GM19468 (cell line): ENCODE measurements at regions not wholly inside any gene's neighbourhood (a gene's known extent, or its start where the extent isn't known, plus 50 kb on each side); places are given as distances from the start of the nearest gene placed in this dataset.

Source experiments
- ATAC-seq: cut with Tn5 transposase; IDR thresholded peaks from one replicate; pipeline ENCODE4 v1.9.1; 2021; ENCODE audit warnings: mild to moderate bottlenecking, moderate library complexity, moderate number of reproducible peaks; ENCODE audit not compliant: unreplicated experiment; ENCODE audit errors: extremely low read depth

- no peak for ATAC-seq
These were observed 64.3 kb upstream of the LRRC3B start for GRCh38 chr3:26558257-26558656.

- ATAC-seq = no peak
These were observed 63.3 kb upstream of the LRRC3B start for GRCh38 chr3:26559227-26559626.

- ATAC-seq = no peak
These were observed 62.5 kb upstream of the LRRC3B start for GRCh38 chr3:26560081-26560480.

GRCh38 chr3:26562021-26562768, 60.4 kb upstream of the LRRC3B start:
- ATAC-seq = no peak
